ENCODE measurements at regions not wholly inside any gene's neighbourhood (a gene's known extent, or its start where the extent isn't known, plus 50 kb on each side); places are given as distances from the start of the nearest gene placed in this dataset.

DNA sequence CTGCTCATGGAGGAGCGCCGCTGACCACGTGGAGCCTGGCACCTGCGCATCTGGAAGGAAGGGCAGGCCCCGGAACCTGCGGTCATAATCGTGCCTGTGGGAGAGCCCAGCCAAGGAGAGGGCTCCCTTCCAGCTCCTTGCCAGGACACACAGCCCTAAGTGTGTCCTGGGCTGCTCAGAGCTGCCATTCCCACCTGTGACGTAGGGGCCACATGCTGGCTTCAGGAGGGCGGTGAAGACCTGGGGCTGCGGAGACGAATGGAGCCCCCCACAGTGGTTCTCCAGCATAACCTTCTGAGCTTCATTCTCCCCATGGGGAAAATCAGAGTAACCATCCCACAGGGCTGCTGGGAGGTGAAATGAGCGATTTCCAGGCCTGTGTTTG lies 127.6 kb upstream of the CHST15 start:
- no peaks in the 10 kb centered on the region for H3K9me3 ChIP-seq
- in situ Hi-C loops (cut with MboI; ENCODE audit: low sequenced_read_pairs in 4 of 4) (no loop called here), intact Hi-C loops (cut with DNase I; ENCODE audit: low total_unique reads) (no loop called here)
- peak overlapping the region in 1 of 4 donors; percentile 8 for H3K4me3 ChIP-seq
- H3K27me3 ChIP-seq, result no peaks in the 10 kb centered on the region
- H3K4me1 ChIP-seq, result peaks cover 0 to 6% of the 10 kb centered on the region in 2 donors
- no peak for ATAC-seq
- TF ChIP-seq POLR2A (IDR thresholded peaks at IDR 0.05) (no peak), CTCF (IDR thresholded peaks at IDR 0.05 in 4 of 5, conservative IDR thresholded peaks at IDR 0.05 in 1 of 5) (no peak)
- H3K27ac ChIP-seq, result no peak overlapping the region
- no peaks in the 10 kb centered on the region for H3K36me3 ChIP-seq
- no peak for DNase-seq

DNA sequence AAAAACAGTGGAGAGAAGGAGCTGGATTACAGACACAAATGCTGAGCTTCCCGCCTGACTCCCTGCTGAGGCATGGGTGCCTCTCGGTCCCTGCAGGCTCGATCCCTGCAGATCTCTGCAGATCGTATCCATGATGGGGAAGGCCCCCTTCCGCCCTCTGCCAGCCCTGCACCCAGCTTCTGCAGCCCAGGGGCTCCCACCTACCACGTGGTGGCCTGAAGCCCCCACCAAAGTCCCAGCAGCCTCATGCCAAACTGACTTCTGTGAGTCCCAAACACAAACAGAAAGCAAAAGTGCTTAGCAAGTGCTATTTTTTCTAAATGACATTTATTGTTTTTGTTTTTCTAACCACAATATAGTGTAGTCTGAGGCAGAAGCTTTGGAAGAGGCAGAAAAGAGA lies 127.1 kb upstream of the CHST15 start:
- TF ChIP-seq POLR2A (IDR thresholded peaks at IDR 0.05) (no peak), CTCF (IDR thresholded peaks at IDR 0.05 in 4 of 5, conservative IDR thresholded peaks at IDR 0.05 in 1 of 5) (no peak)
- H3K4me1 ChIP-seq, result peaks cover 0 to 6% of the 10 kb centered on the region in 2 donors
- no peak for ATAC-seq
- H3K9me3 ChIP-seq, result no peaks in the 10 kb centered on the region
- H3K4me3 ChIP-seq, result peak overlapping the region in 1 of 4 donors; percentile 8
- in situ Hi-C loops (cut with MboI; ENCODE audit: low sequenced_read_pairs in 4 of 4), result no loop called here
- intact Hi-C loops (cut with DNase I; ENCODE audit: low total_unique reads), result no loop called here
- no peak overlapping the region for H3K27ac ChIP-seq
- H3K27me3 ChIP-seq, result no peaks in the 10 kb centered on the region
- no peaks in the 10 kb centered on the region for H3K36me3 ChIP-seq
- no peak for DNase-seq

GRCh38 chr10:124219655-124220054 lies 126.3 kb upstream of the CHST15 start:
- no peak for TF ChIP-seq CTCF (IDR thresholded peaks at IDR 0.05 in 4 of 5, conservative IDR thresholded peaks at IDR 0.05 in 1 of 5)
- TF ChIP-seq POLR2A (IDR thresholded peaks at IDR 0.05), result no peak
- no peak overlapping the region for H3K4me3 ChIP-seq
- in situ Hi-C loops (cut with MboI; ENCODE audit: low sequenced_read_pairs in 4 of 4), result no loop called here
- DNase-seq (no peak), ATAC-seq (no peak)
- H3K4me1 ChIP-seq, result no peaks in the 10 kb centered on the region
- intact Hi-C loops (cut with DNase I; ENCODE audit: low total_unique reads), result no loop called here
- no peaks in the 10 kb centered on the region for H3K36me3 ChIP-seq
- H3K9me3 ChIP-seq, result no peaks in the 10 kb centered on the region
- H3K27ac ChIP-seq, result no peak overlapping the region
- no peaks in the 10 kb centered on the region for H3K27me3 ChIP-seq

- TF ChIP-seq CTCF (IDR thresholded peaks at IDR 0.05 in 4 of 5, conservative IDR thresholded peaks at IDR 0.05 in 1 of 5), result no peak
- TF ChIP-seq POLR2A (IDR thresholded peaks at IDR 0.05), result no peak
- H3K36me3 ChIP-seq, result no peaks in the 10 kb centered on the region
- H3K9me3 ChIP-seq, result no peaks in the 10 kb centered on the region
- no peaks in the 10 kb centered on the region for H3K27me3 ChIP-seq
- DNase-seq (no peak), ATAC-seq (no peak)
- H3K4me1 ChIP-seq, result no peaks in the 10 kb centered on the region
- in situ Hi-C loops (cut with MboI; ENCODE audit: low sequenced_read_pairs in 4 of 4) (no loop called here), intact Hi-C loops (cut with DNase I; ENCODE audit: low total_unique reads) (no loop called here)
- no peak overlapping the region for H3K4me3 ChIP-seq
- H3K27ac ChIP-seq, result no peak overlapping the region
Measured at GRCh38 chr10:124219062-124219461, 125.7 kb upstream of the CHST15 start.

All from gastrocnemius medialis (tissue), 4 donors.